Panc1 (cell line): ENCODE measurements at regions not wholly inside any gene's neighbourhood (a gene's known extent, or its start where the extent isn't known, plus 50 kb on each side); places are given as distances from the start of the nearest gene placed in this dataset.

Experiments used
- ATAC-seq: fragments of 200-7000 bp; cut with Tn5 transposase; 2 replicates; pipeline ENCODE4 v1.9.1; 2020; ENCODE audit warnings: mild to moderate bottlenecking, moderate library complexity
- BruUV-seq: library from RNA; stranded (reverse); fragments of 400-500 nt; replicated peaks from 2 replicates; lab custom pipeline; 2021; lab: Mats Ljungman, UMichigan
- CTCF ChIA-PET: fragments of 300-600 bp; sonication (Branson Sonifier 250); formaldehyde crosslinking; loops from one replicate; lab custom pipeline; 2022; ENCODE audit warnings: antibody characterized with exemption; lab: Charles Lee
- POLR2A ChIA-PET: fragments of 300-600 bp; sonication (Branson Sonifier 250); formaldehyde crosslinking; loops from one replicate; lab custom pipeline; 2022; ENCODE audit warnings: antibody characterized with exemption; lab: Charles Lee
- DNase-seq: peaks from one replicate; pipeline ENCODE4 v3.0.0-alpha.2; 2010; ENCODE audit warnings: low read depth, low spot score
- H3K27ac ChIP-seq: 2 replicates; pipeline ENCODE4 v1.5.1; 2011; ENCODE audit warnings: mild to moderate bottlenecking, low read length, inconsistent platforms
- H3K27me3 ChIP-seq: fragments of 200-500 bp; sonication (Bioruptor generic); 2 replicates; pipeline ENCODE4 v1.6.0; 2014; ENCODE audit warnings: low read length, inconsistent platforms; ENCODE audit not compliant: control insufficient read depth, insufficient read depth
- H3K36me3 ChIP-seq: fragments of 200-500 bp; sonication (Bioruptor generic); 2 replicates; pipeline ENCODE4 v1.5.1; 2014; ENCODE audit warnings: inconsistent platforms, mild to moderate bottlenecking, low read length, moderate library complexity; ENCODE audit not compliant: control insufficient read depth, insufficient read depth
- H3K4me1 ChIP-seq: 2 replicates; pipeline ENCODE4 v1.5.1; 2011; ENCODE audit warnings: inconsistent platforms, mild to moderate bottlenecking, low read length, moderate library complexity; ENCODE audit not compliant: control insufficient read depth, insufficient read depth
- H3K4me3 ChIP-seq, 2 experiments: 2 replicates each; pipeline ENCODE4 v1.5.1; 2011 to 2012; ENCODE audit warnings: low read depth in 2 of 2, low read length in 2 of 2, mild to moderate bottlenecking in 2 of 2, inconsistent platforms in 1 of 2, moderate library complexity in 1 of 2
- H3K9me3 ChIP-seq: fragments of 200-500 bp; sonication (Bioruptor generic); 2 replicates; pipeline ENCODE4 v1.5.1; 2014; ENCODE audit warnings: low read depth, mild to moderate bottlenecking, inconsistent platforms, low read length, moderate library complexity; ENCODE audit not compliant: control insufficient read depth, insufficient read depth
- CTCF ChIP-seq: fragments of 450-650 bp; IDR thresholded peaks from 2 replicates; pipeline ENCODE4 v1.5.1; 2017; ENCODE audit warnings: mild to moderate bottlenecking
- POLR2AphosphoS5 ChIP-seq: IDR thresholded peaks from 2 replicates; pipeline ENCODE4 v1.6.1; 2012; ENCODE audit warnings: mild to moderate bottlenecking, low read depth, low read length, moderate library complexity
- SIN3A ChIP-seq: IDR thresholded peaks from 2 replicates; pipeline ENCODE4 v1.6.1; 2012; ENCODE audit warnings: low read depth, mild to moderate bottlenecking, low read length, moderate library complexity, borderline replicate concordance; ENCODE audit not compliant: insufficient read depth
- TCF7L2 ChIP-seq: IDR thresholded peaks from 2 replicates; pipeline ENCODE4 v1.6.1; 2011; ENCODE audit warnings: mild to moderate bottlenecking, low read depth, low read length, inconsistent platforms
- in situ Hi-C: cut with HindIII; loops from 2 replicates; pipeline ENCODE4 v1.10.0; 2016; ENCODE audit warnings: low sequenced_read_pairs, low pct_unique_long_range_greater_than_20kb
- intact Hi-C: fragments of 100-400 bp; cut with micrococcal nuclease; formaldehyde crosslinking; loops from one replicate; pipeline ENCODE4 v1.10.0; 2022; ENCODE audit not compliant: unreplicated experiment
- TF ChIP-seq, protein P1 (sequence below), 2 experiments: IDR thresholded peaks; 2 replicates each; pipeline ENCODE4 v1.6.1; 2011 to 2012; ENCODE audit warnings: low read depth in 2 of 2, control low read depth in 1 of 2, low read length in 1 of 2, mild to moderate bottlenecking in 1 of 2, moderate library complexity in 1 of 2; ENCODE audit not compliant: insufficient read depth in 1 of 2

GRCh38 chr7:10300577-10300976 is 673.1 kb upstream of the PHF14 start:
- ATAC-seq = no peak
- in situ Hi-C loops (no loop called here), intact Hi-C loops (no loop called here)
- no peaks in the 10 kb centered on the region for H3K27me3 ChIP-seq
- no peak overlapping the region for H3K27ac ChIP-seq
- DNase-seq = no peak
- no TSS peak for BruUV-seq
- no peaks in the 10 kb centered on the region for H3K4me1 ChIP-seq
- CTCF ChIA-PET = no interaction called here
- POLR2A ChIA-PET = no interaction called here
- no peaks in the 10 kb centered on the region for H3K36me3 ChIP-seq
- H3K4me3 ChIP-seq = no peak overlapping the region
- no peak for TF ChIP-seq CTCF
- TF ChIP-seq POLR2AphosphoS5 = no peak
- TF ChIP-seq, protein P1, sequence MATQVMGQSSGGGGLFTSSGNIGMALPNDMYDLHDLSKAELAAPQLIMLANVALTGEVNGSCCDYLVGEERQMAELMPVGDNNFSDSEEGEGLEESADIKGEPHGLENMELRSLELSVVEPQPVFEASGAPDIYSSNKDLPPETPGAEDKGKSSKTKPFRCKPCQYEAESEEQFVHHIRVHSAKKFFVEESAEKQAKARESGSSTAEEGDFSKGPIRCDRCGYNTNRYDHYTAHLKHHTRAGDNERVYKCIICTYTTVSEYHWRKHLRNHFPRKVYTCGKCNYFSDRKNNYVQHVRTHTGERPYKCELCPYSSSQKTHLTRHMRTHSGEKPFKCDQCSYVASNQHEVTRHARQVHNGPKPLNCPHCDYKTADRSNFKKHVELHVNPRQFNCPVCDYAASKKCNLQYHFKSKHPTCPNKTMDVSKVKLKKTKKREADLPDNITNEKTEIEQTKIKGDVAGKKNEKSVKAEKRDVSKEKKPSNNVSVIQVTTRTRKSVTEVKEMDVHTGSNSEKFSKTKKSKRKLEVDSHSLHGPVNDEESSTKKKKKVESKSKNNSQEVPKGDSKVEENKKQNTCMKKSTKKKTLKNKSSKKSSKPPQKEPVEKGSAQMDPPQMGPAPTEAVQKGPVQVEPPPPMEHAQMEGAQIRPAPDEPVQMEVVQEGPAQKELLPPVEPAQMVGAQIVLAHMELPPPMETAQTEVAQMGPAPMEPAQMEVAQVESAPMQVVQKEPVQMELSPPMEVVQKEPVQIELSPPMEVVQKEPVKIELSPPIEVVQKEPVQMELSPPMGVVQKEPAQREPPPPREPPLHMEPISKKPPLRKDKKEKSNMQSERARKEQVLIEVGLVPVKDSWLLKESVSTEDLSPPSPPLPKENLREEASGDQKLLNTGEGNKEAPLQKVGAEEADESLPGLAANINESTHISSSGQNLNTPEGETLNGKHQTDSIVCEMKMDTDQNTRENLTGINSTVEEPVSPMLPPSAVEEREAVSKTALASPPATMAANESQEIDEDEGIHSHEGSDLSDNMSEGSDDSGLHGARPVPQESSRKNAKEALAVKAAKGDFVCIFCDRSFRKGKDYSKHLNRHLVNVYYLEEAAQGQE (IDR thresholded peaks at IDR 0.05; ENCODE audit: insufficient read depth in 1 of 2, low read depth in 2 of 2, low read length in 1 of 2) = no peak
- no peak for TF ChIP-seq TCF7L2
- no peak for TF ChIP-seq SIN3A
- H3K9me3 ChIP-seq = 0 out of 2 replicates have a peak, but pooled peaks cover 4% of the 10 kb centered on the region

DNA sequence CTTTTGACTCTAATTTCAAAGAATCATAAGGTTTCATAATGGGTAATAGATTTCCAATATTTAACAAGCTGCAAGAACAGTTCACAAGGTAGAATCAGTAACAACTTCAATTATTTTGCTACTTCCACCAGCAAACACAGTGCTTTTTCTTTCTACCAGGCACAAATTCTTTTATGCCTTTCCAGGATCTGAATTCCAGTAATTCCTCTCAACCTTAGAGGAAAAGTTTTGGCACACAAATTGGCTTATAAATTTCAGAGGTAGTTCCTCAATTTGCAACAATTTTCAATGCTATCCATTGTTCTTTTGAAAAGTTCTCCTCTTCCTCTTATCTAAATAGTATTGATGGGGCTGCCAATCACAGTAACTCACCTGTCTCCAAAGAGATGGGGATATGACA is 665.4 kb upstream of the PHF14 start:
- Histone ChIP-seq H3K4me3 (no peak overlapping the region), H3K9me3 (peaks cover 4% of the 10 kb centered on the region; the same call in 1 of the 2 replicates), H3K27me3 (no peaks in the 10 kb centered on the region), H3K4me1 (no peaks in the 10 kb centered on the region), H3K36me3 (no peaks in the 10 kb centered on the region), H3K27ac (no peak overlapping the region)
- BruUV-seq = no TSS peak
- ATAC-seq (no peak), DNase-seq (no peak)
- intact Hi-C loops = no loop called here
- ChIA-PET CTCF (no interaction called here), POLR2A (no interaction called here)
- in situ Hi-C loops = no loop called here
- TF ChIP-seq TCF7L2 (no peak), POLR2AphosphoS5 (no peak), CTCF (no peak), SIN3A (no peak)
- TF ChIP-seq, protein P1 (IDR thresholded peaks at IDR 0.05; ENCODE audit: insufficient read depth in 1 of 2, low read depth in 2 of 2, low read length in 1 of 2) = no peak
